HEK293T (cell line): ENCODE measurements at regions not wholly inside any gene's neighbourhood (a gene's known extent, or its start where the extent isn't known, plus 50 kb on each side); places are given as distances from the start of the nearest gene placed in this dataset.

ENCODE experiments used
- BHLHE40 ChIP-seq: fragments of 450-650 bp; IDR thresholded peaks from 2 replicates; pipeline ENCODE4 v1.6.1; 2016; ENCODE audit warnings: mild to moderate bottlenecking, moderate library complexity, borderline replicate concordance
- FOXM1 ChIP-seq: fragments of 450-650 bp; IDR thresholded peaks from 2 replicates; pipeline ENCODE4 v1.6.1; 2017; ENCODE audit warnings: mild to moderate bottlenecking, borderline replicate concordance
- LEF1 ChIP-seq: fragments of 450-650 bp; IDR thresholded peaks from 2 replicates; pipeline ENCODE4 v1.6.1; 2017; ENCODE audit warnings: mild to moderate bottlenecking, borderline replicate concordance
- SP1 ChIP-seq: fragments of 450-650 bp; IDR thresholded peaks from 2 replicates; pipeline ENCODE4 v1.6.1; 2017
- SUZ12 ChIP-seq: fragments of 450-650 bp; IDR thresholded peaks from 2 replicates; pipeline ENCODE4 v1.6.1; 2016; ENCODE audit warnings: mild to moderate bottlenecking
- ZNF384 ChIP-seq: fragments of 450-650 bp; IDR thresholded peaks from 2 replicates; pipeline ENCODE4 v1.6.1; 2016
- TF ChIP-seq, protein P1 (sequence below): fragments of 450-650 bp; IDR thresholded peaks from 2 replicates; pipeline ENCODE4 v1.6.1; 2016

DNA sequence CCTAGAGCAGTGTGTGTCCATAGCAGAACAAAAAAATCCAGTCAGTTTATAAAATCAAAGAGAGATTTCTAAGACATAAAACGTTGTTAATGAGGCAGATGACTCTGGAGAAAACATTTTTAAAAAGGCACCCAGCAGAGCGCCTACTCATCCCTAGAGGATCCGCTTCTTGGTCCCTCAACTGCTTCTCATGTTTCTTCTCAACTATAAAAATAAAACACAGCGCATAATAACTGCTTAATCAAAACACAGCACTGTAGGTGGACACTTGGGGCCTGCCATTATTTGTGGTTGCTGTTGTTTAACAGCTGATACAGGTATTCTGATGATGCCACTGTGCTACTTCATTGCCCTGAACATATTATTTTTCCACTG lies 347.9 kb downstream of the FGF9 start:
- TF ChIP-seq BHLHE40 (no peak), LEF1 (no peak), ZNF384 (no peak), SP1 (no peak), SUZ12 (no peak), FOXM1 (no peak)
- TF ChIP-seq, protein P1, sequence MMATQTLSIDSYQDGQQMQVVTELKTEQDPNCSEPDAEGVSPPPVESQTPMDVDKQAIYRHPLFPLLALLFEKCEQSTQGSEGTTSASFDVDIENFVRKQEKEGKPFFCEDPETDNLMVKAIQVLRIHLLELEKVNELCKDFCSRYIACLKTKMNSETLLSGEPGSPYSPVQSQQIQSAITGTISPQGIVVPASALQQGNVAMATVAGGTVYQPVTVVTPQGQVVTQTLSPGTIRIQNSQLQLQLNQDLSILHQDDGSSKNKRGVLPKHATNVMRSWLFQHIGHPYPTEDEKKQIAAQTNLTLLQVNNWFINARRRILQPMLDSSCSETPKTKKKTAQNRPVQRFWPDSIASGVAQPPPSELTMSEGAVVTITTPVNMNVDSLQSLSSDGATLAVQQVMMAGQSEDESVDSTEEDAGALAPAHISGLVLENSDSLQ = no peak
